Upper lobe of left lung (tissue), 4 donors: ENCODE measurements at regions not wholly inside any gene's neighbourhood (a gene's known extent, or its start where the extent isn't known, plus 50 kb on each side); places are given as distances from the start of the nearest gene placed in this dataset.

ENCODE experiments used
- POLR2AphosphoS5 ChIP-seq, 2 donors: sonication (generic); formaldehyde crosslinking; IDR thresholded peaks; one replicate each; pipeline ENCODE4 v1.5.1; 2017; ENCODE audit warnings: antibody characterized with exemption in 2 of 2
- TF ChIP-seq, protein P1 (sequence below), 6 experiments: fragments of 450-650 bp in 4 of 6; fragments of 200-600 bp in 2 of 6; sonication (generic) in 2 of 6; IDR thresholded peaks; one replicate each; pipeline ENCODE4 v1.5.1; 2016 to 2019; ENCODE audit warnings: antibody characterized with exemption in 6 of 6

DNA sequence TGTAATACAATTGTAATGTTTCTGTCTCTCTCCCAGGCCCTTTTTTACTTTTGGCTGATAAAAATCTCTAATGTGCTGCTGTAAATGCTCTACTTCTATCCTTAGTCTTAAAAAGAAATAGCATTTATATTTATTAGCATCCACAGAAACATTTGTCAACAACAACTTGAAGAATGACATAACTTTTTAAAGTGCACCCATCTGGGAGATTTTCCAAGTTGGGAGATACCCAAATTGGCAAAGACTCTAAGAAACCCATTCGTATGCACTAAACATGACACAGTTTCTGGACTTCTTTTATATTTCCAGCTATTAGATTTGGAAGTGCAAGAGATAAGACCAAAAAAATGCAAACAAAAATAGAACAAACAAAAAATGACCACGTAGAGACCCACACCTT is 2287.4 kb upstream of the WWC1 start:
- TF ChIP-seq POLR2AphosphoS5 (IDR thresholded peaks at IDR 0.05) = no peak
- TF ChIP-seq, protein P1, sequence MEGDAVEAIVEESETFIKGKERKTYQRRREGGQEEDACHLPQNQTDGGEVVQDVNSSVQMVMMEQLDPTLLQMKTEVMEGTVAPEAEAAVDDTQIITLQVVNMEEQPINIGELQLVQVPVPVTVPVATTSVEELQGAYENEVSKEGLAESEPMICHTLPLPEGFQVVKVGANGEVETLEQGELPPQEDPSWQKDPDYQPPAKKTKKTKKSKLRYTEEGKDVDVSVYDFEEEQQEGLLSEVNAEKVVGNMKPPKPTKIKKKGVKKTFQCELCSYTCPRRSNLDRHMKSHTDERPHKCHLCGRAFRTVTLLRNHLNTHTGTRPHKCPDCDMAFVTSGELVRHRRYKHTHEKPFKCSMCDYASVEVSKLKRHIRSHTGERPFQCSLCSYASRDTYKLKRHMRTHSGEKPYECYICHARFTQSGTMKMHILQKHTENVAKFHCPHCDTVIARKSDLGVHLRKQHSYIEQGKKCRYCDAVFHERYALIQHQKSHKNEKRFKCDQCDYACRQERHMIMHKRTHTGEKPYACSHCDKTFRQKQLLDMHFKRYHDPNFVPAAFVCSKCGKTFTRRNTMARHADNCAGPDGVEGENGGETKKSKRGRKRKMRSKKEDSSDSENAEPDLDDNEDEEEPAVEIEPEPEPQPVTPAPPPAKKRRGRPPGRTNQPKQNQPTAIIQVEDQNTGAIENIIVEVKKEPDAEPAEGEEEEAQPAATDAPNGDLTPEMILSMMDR (IDR thresholded peaks at IDR 0.05) = no peak
